CD8-positive, alpha-beta memory T cell (primary cell): ENCODE measurements at regions not wholly inside any gene's neighbourhood (a gene's known extent, or its start where the extent isn't known, plus 50 kb on each side); places are given as distances from the start of the nearest gene placed in this dataset.
"Not testable (repeated sequence)": the region's sequence is repeated elsewhere in the genome, so short reads cannot be mapped to it uniquely, and the experiment has no call there.

ENCODE experiments used
- CTCF ChIA-PET: fragments of 350-600 bp; sonication (Branson Sonifier 250); formaldehyde crosslinking; loops from one replicate; lab custom pipeline; 2021; ENCODE audit warnings: antibody characterized with exemption; lab: Charles Lee
- POLR2A ChIA-PET: fragments of 350-600 bp; sonication (Branson Sonifier 250); formaldehyde crosslinking; loops from one replicate; lab custom pipeline; 2021; ENCODE audit warnings: antibody characterized with exemption; lab: Charles Lee
- DNase-seq, 5 donors: peaks; one replicate each; pipeline versions ENCODE4 v3.0.0 to v3.0.0-alpha.2; 2020 to 2022; ENCODE audit warnings: mixed read lengths in 1 of 5
- H3K27ac ChIP-seq: one replicate; pipeline ENCODE4 v1.7.0; 2013; ENCODE audit warnings: low read depth, mild to moderate bottlenecking, low read length, moderate library complexity
- H3K27me3 ChIP-seq: 2 replicates; pipeline ENCODE4 v1.7.0; 2013; ENCODE audit warnings: low read length, mild to moderate bottlenecking; ENCODE audit not compliant: insufficient read depth, poor library complexity, severe bottlenecking
- H3K36me3 ChIP-seq: 2 replicates; pipeline ENCODE4 v1.7.0; 2013; ENCODE audit warnings: mild to moderate bottlenecking, low read length, moderate library complexity; ENCODE audit not compliant: insufficient read depth
- H3K4me1 ChIP-seq: 2 replicates; pipeline ENCODE4 v1.7.0; 2013; ENCODE audit warnings: mild to moderate bottlenecking, low read length, moderate library complexity; ENCODE audit not compliant: insufficient read depth
- H3K4me3 ChIP-seq: 2 replicates; pipeline ENCODE4 v1.7.0; 2013; ENCODE audit warnings: mild to moderate bottlenecking, low read length
- H3K9me3 ChIP-seq: 2 replicates; pipeline ENCODE4 v1.7.0; 2013; ENCODE audit warnings: mild to moderate bottlenecking, low read length
- H3K27ac Mint-ChIP-seq, 8 donors: one replicate each; pipeline ENCODE4 v1.8.0; 2020 to 2021; ENCODE audit warnings: mixed read lengths in 8 of 8, mild to moderate bottlenecking in 6 of 8, inconsistent platforms in 3 of 8, moderate library complexity in 3 of 8
- H3K27me3 Mint-ChIP-seq, 2 donors: one replicate each; pipeline ENCODE4 v1.8.0; 2020 to 2021; ENCODE audit warnings: mixed read lengths in 2 of 2, mild to moderate bottlenecking in 1 of 2, moderate library complexity in 1 of 2
- H3K36me3 Mint-ChIP-seq, 3 donors: one replicate each; pipeline ENCODE4 v1.8.0; 2020 to 2021; ENCODE audit warnings: mixed read lengths in 3 of 3, inconsistent platforms in 1 of 3, mild to moderate bottlenecking in 1 of 3
- H3K4me1 Mint-ChIP-seq, 3 donors: one replicate each; pipeline ENCODE4 v1.8.0; 2020 to 2021; ENCODE audit warnings: mixed read lengths in 3 of 3, inconsistent platforms in 1 of 3, mild to moderate bottlenecking in 1 of 3
- H3K4me3 Mint-ChIP-seq, 7 donors: one replicate each; pipeline ENCODE4 v1.8.0; 2020 to 2021; ENCODE audit warnings: mixed read lengths in 7 of 7, mild to moderate bottlenecking in 6 of 7, moderate library complexity in 4 of 7, inconsistent platforms in 2 of 7
- H3K9me3 Mint-ChIP-seq, 5 donors: one replicate each; pipeline ENCODE4 v1.8.0; 2020 to 2022; ENCODE audit warnings: mixed read lengths in 5 of 5, mild to moderate bottlenecking in 3 of 5, moderate library complexity in 2 of 5, inconsistent platforms in 1 of 5

- peaks cover 0 to 4% (median 2%) of the 10 kb centered on the region in 5 donors for H3K9me3 Mint-ChIP-seq
- CTCF ChIA-PET, result no interaction called here
- no peaks in the 10 kb centered on the region for H3K27me3 Mint-ChIP-seq
These were observed 761.9 kb upstream of the FAM174A start for GRCh38 chr5:99773290-99773689.

GRCh38 chr5:99771296-99771695, 763.9 kb upstream of the FAM174A start:
- Mint-ChIP-seq H3K27me3 (no peaks in the 10 kb centered on the region), H3K27ac (no peak overlapping the region), H3K36me3 (no peaks in the 10 kb centered on the region), H3K4me1 (no peaks in the 10 kb centered on the region), H3K4me3 (no peak overlapping the region), H3K9me3 (peaks cover 0 to 11% (median 2%) of the 10 kb centered on the region in 5 donors)
- ChIA-PET POLR2A (no interaction called here), CTCF (no interaction called here)
- Histone ChIP-seq H3K27me3 (no peaks in the 10 kb centered on the region), H3K36me3 (no peaks in the 10 kb centered on the region), H3K4me3 (no peak overlapping the region), H3K9me3 (no peaks in the 10 kb centered on the region), H3K27ac (no peak overlapping the region), H3K4me1 (no peaks in the 10 kb centered on the region)
- no peak for DNase-seq

More at GRCh38 chr5:99773290-99773689, 761.9 kb upstream of the FAM174A start:
- POLR2A ChIA-PET, result no interaction called here
- Histone ChIP-seq H3K36me3 (no peaks in the 10 kb centered on the region), H3K4me3 (no peak overlapping the region), H3K27ac (no peak overlapping the region), H3K9me3 (no peaks in the 10 kb centered on the region), H3K27me3 (no peaks in the 10 kb centered on the region), H3K4me1 (no peaks in the 10 kb centered on the region)
- no peak overlapping the region for H3K27ac Mint-ChIP-seq
- no peaks in the 10 kb centered on the region for H3K4me1 Mint-ChIP-seq
- no peak overlapping the region for H3K4me3 Mint-ChIP-seq
- no peaks in the 10 kb centered on the region for H3K36me3 Mint-ChIP-seq
- DNase-seq, result no peak

- Histone ChIP-seq H3K36me3 (no peaks in the 10 kb centered on the region), H3K4me1 (no peaks in the 10 kb centered on the region), H3K4me3 (no peak overlapping the region), H3K27me3 (no peaks in the 10 kb centered on the region), H3K27ac (no peak overlapping the region), H3K9me3 (no peaks in the 10 kb centered on the region)
- Mint-ChIP-seq H3K4me1 (no peaks in the 10 kb centered on the region), H3K36me3 (no peaks in the 10 kb centered on the region), H3K4me3 (no peak overlapping the region), H3K9me3 (peaks cover 5 to 21% (median 8%) of the 10 kb centered on the region in 5 donors), H3K27me3 (no peaks in the 10 kb centered on the region), H3K27ac (no peak overlapping the region)
- CTCF ChIA-PET, result no interaction called here
- POLR2A ChIA-PET, result no interaction called here
- DNase-seq, result no peak
These were observed 770.2 kb upstream of the FAM174A start for GRCh38 chr5:99765011-99765410.

- Histone ChIP-seq H3K27me3 (no peaks in the 10 kb centered on the region), H3K4me1 (no peaks in the 10 kb centered on the region), H3K9me3 (no peaks in the 10 kb centered on the region), H3K36me3 (no peaks in the 10 kb centered on the region), H3K4me3 (no peak overlapping the region), H3K27ac (no peak overlapping the region)
- Mint-ChIP-seq H3K4me3 (no peak overlapping the region), H3K27ac (no peak overlapping the region), H3K27me3 (no peaks in the 10 kb centered on the region), H3K36me3 (no peaks in the 10 kb centered on the region), H3K9me3 (peaks cover 5 to 16% (median 9%) of the 10 kb centered on the region in 5 donors), H3K4me1 (no peaks in the 10 kb centered on the region)
- ChIA-PET POLR2A (no interaction called here), CTCF (no interaction called here)
- DNase-seq, result no peak
These were observed 772.0 kb upstream of the FAM174A start for GRCh38 chr5:99763021-99763774.

GRCh38 chr5:99747342-99747741, 787.8 kb upstream of the FAM174A start:
- no peaks in the 10 kb centered on the region for H3K36me3 Mint-ChIP-seq
- CTCF ChIA-PET, result no interaction called here
- no peaks in the 10 kb centered on the region for H3K4me1 Mint-ChIP-seq
- Histone ChIP-seq H3K36me3 (no peaks in the 10 kb centered on the region), H3K27ac (no peak overlapping the region), H3K4me1 (no peaks in the 10 kb centered on the region), H3K4me3 (no peak overlapping the region), H3K9me3 (no peaks in the 10 kb centered on the region), H3K27me3 (no peaks in the 10 kb centered on the region)
- POLR2A ChIA-PET, result no interaction called here
- H3K27ac Mint-ChIP-seq, result no peak overlapping the region
- peaks cover 0 to 31% (median 3%) of the 10 kb centered on the region in 5 donors for H3K9me3 Mint-ChIP-seq
- no peak overlapping the region for H3K4me3 Mint-ChIP-seq
- no peaks in the 10 kb centered on the region for H3K27me3 Mint-ChIP-seq
- DNase-seq, result no peak

- H3K4me1 ChIP-seq, H3K27me3 ChIP-seq, H3K27ac Mint-ChIP-seq, H3K9me3 Mint-ChIP-seq, H3K4me3 ChIP-seq, H3K36me3 Mint-ChIP-seq, H3K9me3 ChIP-seq, POLR2A ChIA-PET, H3K36me3 ChIP-seq, H3K27me3 Mint-ChIP-seq, H3K4me3 Mint-ChIP-seq, H3K27ac ChIP-seq, CTCF ChIA-PET, DNase-seq, H3K4me1 Mint-ChIP-seq: not testable (repeated sequence)
These were observed 802.0 kb upstream of the FAM174A start for GRCh38 chr5:99733146-99733545.

- H3K4me3 Mint-ChIP-seq, H3K27ac Mint-ChIP-seq, H3K27me3 ChIP-seq, H3K36me3 ChIP-seq, H3K4me1 ChIP-seq, H3K27me3 Mint-ChIP-seq, H3K36me3 Mint-ChIP-seq, POLR2A ChIA-PET, H3K4me1 Mint-ChIP-seq, H3K9me3 ChIP-seq, H3K4me3 ChIP-seq, DNase-seq, CTCF ChIA-PET, H3K27ac ChIP-seq, H3K9me3 Mint-ChIP-seq: not testable (repeated sequence)
These were observed 801.8 kb upstream of the CHD1 start for GRCh38 chr5:99730653-99731052.

GRCh38 chr5:99724732-99725290, 796.0 kb upstream of the CHD1 start:
- CTCF ChIA-PET, result no interaction called here
- POLR2A ChIA-PET, result no interaction called here
- H3K27ac Mint-ChIP-seq, result no peak overlapping the region
- no peaks in the 10 kb centered on the region for H3K36me3 ChIP-seq
- H3K27me3 ChIP-seq, result no peaks in the 10 kb centered on the region
- H3K4me1 Mint-ChIP-seq, result no peaks in the 10 kb centered on the region
- H3K27me3 Mint-ChIP-seq, result no peaks in the 10 kb centered on the region
- no peaks in the 10 kb centered on the region for H3K9me3 Mint-ChIP-seq
- DNase-seq, result no peak
- no peaks in the 10 kb centered on the region for H3K36me3 Mint-ChIP-seq
- no peaks in the 10 kb centered on the region for H3K9me3 ChIP-seq
- no peak overlapping the region for H3K4me3 ChIP-seq
- H3K4me1 ChIP-seq, result no peaks in the 10 kb centered on the region
- no peak overlapping the region for H3K27ac ChIP-seq
- H3K4me3 Mint-ChIP-seq, result no peak overlapping the region
